Neural crest cell (in vitro differentiated cells): ENCODE measurements at regions not wholly inside any gene's neighbourhood (a gene's known extent, or its start where the extent isn't known, plus 50 kb on each side); places are given as distances from the start of the nearest gene placed in this dataset.
"Not testable (repeated sequence)": the region's sequence is repeated elsewhere in the genome, so short reads cannot be mapped to it uniquely, and the experiment has no call there.

Experiments used
- DNase-seq: peaks from one replicate; pipeline ENCODE4 v3.0.0; 2021; ENCODE audit warnings: low read depth, mixed read lengths, low spot score
- H3K27ac Mint-ChIP-seq: one replicate; pipeline ENCODE4 v1.8.0; 2021; ENCODE audit warnings: mild to moderate bottlenecking, mixed read lengths; ENCODE audit not compliant: unreplicated experiment
- H3K27me3 Mint-ChIP-seq: 2 replicates; pipeline ENCODE4 v1.8.0; 2021; ENCODE audit warnings: low read depth, mild to moderate bottlenecking, mixed read lengths
- H3K36me3 Mint-ChIP-seq: 2 replicates; pipeline ENCODE4 v1.8.0; 2021; ENCODE audit warnings: low read depth, mild to moderate bottlenecking, mixed read lengths
- H3K4me1 Mint-ChIP-seq: 2 replicates; pipeline ENCODE4 v1.8.0; 2021; ENCODE audit warnings: mixed read lengths
- H3K4me3 Mint-ChIP-seq: one replicate; pipeline ENCODE4 v1.8.0; 2021; ENCODE audit warnings: mild to moderate bottlenecking, mixed read lengths
- H3K9me3 Mint-ChIP-seq: 2 replicates; pipeline ENCODE4 v1.8.0; 2021; ENCODE audit warnings: mixed read lengths
- CTCF ChIP-seq: fragments of 200-600 bp; sonication (generic); conservative IDR thresholded peaks from 2 replicates; pipeline ENCODE4 v1.5.0; 2021; ENCODE audit warnings: antibody characterized with exemption, mild to moderate bottlenecking

DNA sequence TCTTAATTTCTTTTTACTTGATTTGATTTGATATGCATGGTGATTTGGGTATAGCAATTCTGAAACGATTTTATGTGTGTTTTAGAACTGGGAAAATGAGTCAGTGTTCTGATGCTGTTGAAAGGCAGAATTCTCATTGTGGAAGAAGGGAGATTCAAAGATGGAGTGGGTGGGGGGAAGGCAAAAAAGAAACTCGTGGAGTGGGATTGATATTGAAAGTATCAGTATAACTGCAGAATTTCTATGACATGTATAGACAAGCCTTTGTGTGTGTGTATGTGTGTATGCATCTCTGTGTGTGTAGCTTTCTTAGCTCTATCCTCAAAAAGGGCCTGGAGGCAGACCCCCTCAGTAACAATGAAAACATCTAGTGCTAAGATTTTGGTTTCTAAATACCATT, 184.3 kb upstream of the OLIG3 start:
- DNase-seq = no peak
- H3K4me3 Mint-ChIP-seq = no peak overlapping the region
- no peaks in the 10 kb centered on the region for H3K27me3 Mint-ChIP-seq
- H3K36me3 Mint-ChIP-seq = no peaks in the 10 kb centered on the region
- H3K9me3 Mint-ChIP-seq = peaks cover 12% of the 10 kb centered on the region
- H3K27ac Mint-ChIP-seq = no peak overlapping the region
- TF ChIP-seq CTCF = no peak
- no peaks in the 10 kb centered on the region for H3K4me1 Mint-ChIP-seq

- Mint-ChIP-seq H3K27ac (no peak overlapping the region), H3K4me3 (no peak overlapping the region), H3K36me3 (no peaks in the 10 kb centered on the region), H3K9me3 (peaks cover 10% of the 10 kb centered on the region), H3K4me1 (no peaks in the 10 kb centered on the region), H3K27me3 (no peaks in the 10 kb centered on the region)
- no peak for DNase-seq
- TF ChIP-seq CTCF = no peak
These were observed 186.2 kb upstream of the TNFAIP3 start for GRCh38 chr6:137680705-137681346.

GRCh38 chr6:137681445-137682009, 185.5 kb upstream of the TNFAIP3 start:
- no peaks in the 10 kb centered on the region for H3K27me3 Mint-ChIP-seq
- peak overlapping the region; percentile 37 for H3K27ac Mint-ChIP-seq
- H3K4me3 Mint-ChIP-seq = no peak overlapping the region
- no peaks in the 10 kb centered on the region for H3K36me3 Mint-ChIP-seq
- DNase-seq = no peak
- peaks cover 10% of the 10 kb centered on the region for H3K9me3 Mint-ChIP-seq
- no peak for TF ChIP-seq CTCF
- no peaks in the 10 kb centered on the region for H3K4me1 Mint-ChIP-seq

- not testable (repeated sequence) for H3K27me3 Mint-ChIP-seq, H3K36me3 Mint-ChIP-seq, H3K4me1 Mint-ChIP-seq, H3K4me3 Mint-ChIP-seq, DNase-seq, H3K27ac Mint-ChIP-seq, H3K9me3 Mint-ChIP-seq
These were observed 184.4 kb upstream of the TNFAIP3 start for GRCh38 chr6:137682658-137683057.

DNA sequence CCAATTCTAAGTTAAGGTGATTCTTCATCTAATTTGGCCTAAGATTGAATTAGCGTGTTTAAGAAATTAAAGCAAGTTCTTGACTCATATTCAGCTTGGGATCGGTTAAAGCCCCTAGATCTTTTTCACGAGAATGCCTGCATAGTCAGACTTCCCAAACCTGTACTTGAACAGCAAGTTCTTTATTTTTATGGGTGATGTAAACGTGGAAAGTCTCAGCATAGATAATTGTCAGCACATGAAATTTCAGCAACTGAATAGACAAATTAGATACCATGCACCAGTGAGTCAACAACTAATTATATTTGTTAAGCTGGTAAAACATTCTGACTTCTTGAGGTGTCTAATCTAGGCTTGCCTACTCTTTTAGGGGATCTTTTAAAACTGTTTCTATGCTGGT, 183.1 kb upstream of the TNFAIP3 start:
- Mint-ChIP-seq H3K9me3 (peaks cover 4% of the 10 kb centered on the region), H3K36me3 (no peaks in the 10 kb centered on the region), H3K27ac (no peak overlapping the region), H3K4me1 (no peaks in the 10 kb centered on the region), H3K4me3 (no peak overlapping the region), H3K27me3 (no peaks in the 10 kb centered on the region)
- TF ChIP-seq CTCF = no peak
- DNase-seq = no peak

DNA sequence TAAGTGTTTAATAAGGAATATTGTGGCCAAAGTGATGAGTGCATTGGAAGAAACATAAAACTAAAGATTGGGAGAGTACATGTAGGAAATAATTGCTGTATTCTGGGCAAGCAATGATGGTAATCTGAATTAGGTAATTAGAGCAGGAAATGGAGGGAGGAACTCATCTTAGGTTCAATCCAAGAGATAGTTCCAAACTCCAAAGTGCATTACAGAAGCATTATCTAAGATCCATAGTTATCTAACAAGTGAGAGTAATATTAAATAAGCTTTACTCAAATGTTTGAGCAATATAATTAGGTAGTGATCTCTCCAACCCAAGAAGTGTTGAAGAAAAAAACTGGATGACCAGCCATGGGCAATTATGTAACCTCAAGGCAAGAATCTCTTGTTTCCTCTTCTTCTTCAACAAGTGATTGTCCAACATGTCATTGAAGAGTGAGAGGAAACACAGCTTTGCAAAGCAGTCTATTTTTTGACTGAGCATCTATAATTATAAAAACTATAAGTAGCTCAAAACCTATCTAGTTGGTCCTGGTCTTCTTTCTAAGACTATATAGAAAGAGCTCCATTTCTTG, 181.2 kb upstream of the TNFAIP3 start:
- Mint-ChIP-seq H3K27me3 (no peaks in the 10 kb centered on the region), H3K9me3 (peaks cover 8% of the 10 kb centered on the region), H3K4me3 (no peak overlapping the region), H3K4me1 (no peaks in the 10 kb centered on the region), H3K27ac (no peak overlapping the region), H3K36me3 (no peaks in the 10 kb centered on the region)
- DNase-seq = no peak
- no peak for TF ChIP-seq CTCF
